ENCODE measurements at regions not wholly inside any gene's neighbourhood (a gene's known extent, or its start where the extent isn't known, plus 50 kb on each side); places are given as distances from the start of the nearest gene placed in this dataset.

- Histone ChIP-seq H4K20me1 (replicated peaks; ENCODE audit: insufficient read depth) (no peaks in the 10 kb centered on the region), H3K9me2 (ENCODE audit: insufficient read depth) (peaks cover 3% of the 10 kb centered on the region; the same call in 1 of the 2 replicates)
- TF ChIP-seq STAT1 (IDR thresholded peaks at IDR 0.05; ENCODE audit: unreplicated experiment), result no peak
Measured at GRCh38 chr3:88773766-88774165, 333.7 kb upstream of the EPHA3 start.

GRCh38 chr3:88775026-88775690, 332.3 kb upstream of the EPHA3 start:
- Histone ChIP-seq H3K27ac (ENCODE audit: low read depth) (no peak overlapping the region), H2AFZ (no peak overlapping the region; the same call in 1 of the 2 replicates), H3K36me3 (ENCODE audit: insufficient read depth) (no peaks in the 10 kb centered on the region), H3K27me3 (ENCODE audit: insufficient read depth) (no peaks in the 10 kb centered on the region), H3K9me2 (ENCODE audit: insufficient read depth) (peaks cover 3% of the 10 kb centered on the region; the same call in 1 of the 2 replicates), H3K79me2 (replicated peaks; ENCODE audit: insufficient read depth) (no peaks in the 10 kb centered on the region), H3K4me3 (no peak overlapping the region), H3F3A (replicated peaks; ENCODE audit: low read depth) (no peaks in the 10 kb centered on the region), H4K20me1 (replicated peaks; ENCODE audit: insufficient read depth) (no peaks in the 10 kb centered on the region), H3K4me1 (ENCODE audit: insufficient read depth) (no peaks in the 10 kb centered on the region), H3K4me2 (no peak overlapping the region)
- Mint-ChIP-seq H3K9me3 (no peaks in the 10 kb centered on the region), H3K27ac (no peak overlapping the region), H3K4me3 (no peak overlapping the region), H3K27me3 (ENCODE audit: insufficient read depth, low read depth, poor library complexity) (no peaks in the 10 kb centered on the region), H3K36me3 (ENCODE audit: low read depth) (no peaks in the 10 kb centered on the region), H3K4me1 (no peaks in the 10 kb centered on the region)
- ATAC-seq (no peak), DNase-seq (ENCODE audit: low spot score) (no peak)
- no peak for TF ChIP-seq ZNF331 (CRISPR knock-in tag; IDR thresholded peaks at IDR 0.05; ENCODE audit: low read depth)
- no peak for TF ChIP-seq NANOG (IDR thresholded peaks at IDR 0.05; ENCODE audit: borderline replicate concordance)
- TF ChIP-seq CTCF (conservative IDR thresholded peaks at IDR 0.05; ENCODE audit: low read depth in 2 of 2), result no peak

More at GRCh38 chr3:88773766-88774165, 333.7 kb upstream of the EPHA3 start:
- H3K27me3 ChIP-seq (ENCODE audit: insufficient read depth), result no peaks in the 10 kb centered on the region
- H3K4me1 ChIP-seq (ENCODE audit: insufficient read depth), result no peaks in the 10 kb centered on the region
- DNase-seq (ENCODE audit: low spot score), result no peak
- peaks cover 3% of the 10 kb centered on the region; the same call in 2 of the 3 replicates for H3K9me3 Mint-ChIP-seq
- ATAC-seq, result no peak
- H3F3A ChIP-seq (replicated peaks; ENCODE audit: low read depth), result no peaks in the 10 kb centered on the region
- H3K27ac ChIP-seq (ENCODE audit: low read depth), result no peak overlapping the region
- no peaks in the 10 kb centered on the region for H3K36me3 Mint-ChIP-seq (ENCODE audit: low read depth)
- no peaks in the 10 kb centered on the region for H3K36me3 ChIP-seq (ENCODE audit: insufficient read depth)
- no peak overlapping the region for H2AFZ ChIP-seq
- H3K27ac Mint-ChIP-seq, result no peak overlapping the region
- no peak overlapping the region for H3K4me2 ChIP-seq
- H3K4me1 Mint-ChIP-seq, result no peaks in the 10 kb centered on the region
- no peaks in the 10 kb centered on the region for H3K79me2 ChIP-seq (replicated peaks; ENCODE audit: insufficient read depth)
- no peaks in the 10 kb centered on the region for H3K27me3 Mint-ChIP-seq (ENCODE audit: insufficient read depth, low read depth, poor library complexity)
- no peak overlapping the region for H3K4me3 ChIP-seq
- H3K4me3 Mint-ChIP-seq, result no peak overlapping the region

- Histone ChIP-seq H3K27me3 (ENCODE audit: insufficient read depth) (no peaks in the 10 kb centered on the region), H3F3A (replicated peaks; ENCODE audit: low read depth) (no peaks in the 10 kb centered on the region), H3K9me2 (ENCODE audit: insufficient read depth) (peaks cover 4% of the 10 kb centered on the region; the same call in 1 of the 2 replicates), H4K20me1 (replicated peaks; ENCODE audit: insufficient read depth) (no peaks in the 10 kb centered on the region), H3K4me2 (no peak overlapping the region), H2AFZ (no peak overlapping the region), H3K79me2 (replicated peaks; ENCODE audit: insufficient read depth) (no peaks in the 10 kb centered on the region), H3K4me3 (no peak overlapping the region), H3K27ac (ENCODE audit: low read depth) (no peak overlapping the region), H3K4me1 (ENCODE audit: insufficient read depth) (no peaks in the 10 kb centered on the region), H3K36me3 (ENCODE audit: insufficient read depth) (no peaks in the 10 kb centered on the region)
- H3K36me3 Mint-ChIP-seq (ENCODE audit: low read depth), result peaks cover 5% of the 10 kb centered on the region; the same call in 2 of the 3 replicates
- no peaks in the 10 kb centered on the region for H3K27me3 Mint-ChIP-seq (ENCODE audit: insufficient read depth, low read depth, poor library complexity)
- no peak overlapping the region for H3K27ac Mint-ChIP-seq
- ATAC-seq (no peak), DNase-seq (ENCODE audit: low spot score) (no peak)
- H3K4me3 Mint-ChIP-seq, result no peak overlapping the region
- peaks cover 7% of the 10 kb centered on the region for H3K9me3 Mint-ChIP-seq
- H3K4me1 Mint-ChIP-seq, result no peaks in the 10 kb centered on the region
- TF ChIP-seq REST (IDR thresholded peaks at IDR 0.05; ENCODE audit: unreplicated experiment), result no peak
Measured at GRCh38 chr3:88779482-88779881, 327.9 kb upstream of the EPHA3 start.

Data from GM23338 (cell line).